ENCODE measurements at regions not wholly inside any gene's neighbourhood (a gene's known extent, or its start where the extent isn't known, plus 50 kb on each side); places are given as distances from the start of the nearest gene placed in this dataset.

DNA sequence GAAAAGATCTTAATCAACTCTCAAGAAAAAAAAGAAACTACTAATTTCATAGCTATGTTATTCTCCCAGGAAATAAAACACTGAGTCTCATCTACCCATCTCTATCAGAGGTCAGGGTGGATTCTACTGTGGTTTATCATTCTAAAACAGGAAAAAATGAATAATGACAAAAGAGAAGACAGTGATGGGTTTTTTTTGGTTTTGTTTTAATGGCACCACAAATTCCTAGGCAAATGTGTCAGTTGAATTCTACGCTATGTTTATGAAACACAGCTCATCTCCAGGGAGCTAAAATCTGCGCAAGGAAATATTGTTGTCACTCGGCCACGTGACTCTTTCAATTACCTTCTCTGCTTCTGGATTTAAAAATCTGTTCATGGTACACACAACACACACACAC is 393.4 kb upstream of the SORCS1 start:
- no peak for TF ChIP-seq CTCF (conservative IDR thresholded peaks at IDR 0.05 in 1 of 2, IDR thresholded peaks at IDR 0.05 in 1 of 2; ENCODE audit: extremely low read depth in 1 of 2, insufficient read depth in 1 of 2, low read depth in 1 of 2, low read length in 2 of 2)
- no peak for TF ChIP-seq EZH2 (IDR thresholded peaks at IDR 0.05; ENCODE audit: borderline replicate concordance, low read length)
